GM10248 (cell line): ENCODE measurements at regions not wholly inside any gene's neighbourhood (a gene's known extent, or its start where the extent isn't known, plus 50 kb on each side); places are given as distances from the start of the nearest gene placed in this dataset.
"Not testable (repeated sequence)": the region's sequence is repeated elsewhere in the genome, so short reads cannot be mapped to it uniquely, and the experiment has no call there.

ENCODE experiments used
- CTCF ChIA-PET: fragments of 300-600 bp; sonication (Branson Sonifier 250); formaldehyde crosslinking; extraction: SDS; loops from one replicate; lab custom pipeline; 2021; ENCODE audit warnings: antibody characterized with exemption; lab: Yijun Ruan, JAX
- POLR2A ChIA-PET: fragments of 350-650 bp; sonication (Branson Sonifier 250); formaldehyde crosslinking; extraction: SDS; loops from one replicate; lab custom pipeline; 2020; ENCODE audit warnings: antibody characterized with exemption; lab: Yijun Ruan, JAX
- DNase-seq: peaks from one replicate; pipeline ENCODE4 v3.0.0; 2012; ENCODE audit errors: extremely low spot score
- CTCF ChIP-seq: IDR thresholded peaks from 2 replicates; pipeline ENCODE4 v1.5.1; 2012; ENCODE audit warnings: mild to moderate bottlenecking, low read depth; ENCODE audit errors: extremely low read depth, missing control alignments, control extremely low read depth

GRCh38 chr1:242966892-242967291 is 288.2 kb downstream of the CEP170 start:
- ChIA-PET CTCF (no interaction called here), POLR2A (no interaction called here)
- no peak for TF ChIP-seq CTCF
- no peak for DNase-seq

- CTCF ChIA-PET, POLR2A ChIA-PET, DNase-seq: not testable (repeated sequence)
Observed at GRCh38 chr1:242959397-242959796, 295.7 kb downstream of the CEP170 start.

GRCh38 chr1:242954945-242955344 is 300.1 kb downstream of the CEP170 start:
- CTCF ChIA-PET, POLR2A ChIA-PET, DNase-seq: not testable (repeated sequence)

GRCh38 chr1:242946206-242946605 is 308.9 kb downstream of the CEP170 start:
- ChIA-PET CTCF (no interaction called here), POLR2A (no interaction called here)
- DNase-seq: no peak
- no peak for TF ChIP-seq CTCF

GRCh38 chr1:242936725-242937124 is 318.4 kb downstream of the CEP170 start:
- DNase-seq, CTCF ChIA-PET, POLR2A ChIA-PET: not testable (repeated sequence)

GRCh38 chr1:242924717-242925116 is 330.4 kb downstream of the CEP170 start:
- CTCF ChIA-PET, POLR2A ChIA-PET, DNase-seq: not testable (repeated sequence)

GRCh38 chr1:242923603-242924002 is 331.5 kb downstream of the CEP170 start:
- CTCF ChIA-PET, DNase-seq, POLR2A ChIA-PET: not testable (repeated sequence)

- DNase-seq, CTCF ChIA-PET, POLR2A ChIA-PET: not testable (repeated sequence)
Observed at GRCh38 chr1:242914729-242915128, 340.4 kb downstream of the CEP170 start.

GRCh38 chr1:242912855-242913254 is 342.2 kb downstream of the CEP170 start:
- POLR2A ChIA-PET, DNase-seq, CTCF ChIA-PET: not testable (repeated sequence)

GRCh38 chr1:242900558-242900957 is 354.5 kb downstream of the CEP170 start:
- CTCF ChIA-PET, POLR2A ChIA-PET, DNase-seq: not testable (repeated sequence)

- CTCF ChIA-PET: interaction anchor here (0.6 kb wide), 1 partner anchor 336 kb away, joined by 4 read pairs; no protein-coding TSS in a partner anchor
- DNase-seq: no peak
- POLR2A ChIA-PET: no interaction called here
- TF ChIP-seq CTCF: no peak
Observed at GRCh38 chr1:242890192-242890741, 364.8 kb downstream of the CEP170 start.
